ENCODE measurements at regions not wholly inside any gene's neighbourhood (a gene's known extent, or its start where the extent isn't known, plus 50 kb on each side); places are given as distances from the start of the nearest gene placed in this dataset.
"Not testable (repeated sequence)": the region's sequence is repeated elsewhere in the genome, so short reads cannot be mapped to it uniquely, and the experiment has no call there.

- Histone ChIP-seq H3K4me1 (ENCODE audit: insufficient read depth, low read length) (no peaks in the 10 kb centered on the region), H3K27ac (ENCODE audit: low read length) (no peak overlapping the region), H3K27me3 (ENCODE audit: insufficient read depth, low read length) (no peaks in the 10 kb centered on the region), H3K36me3 (ENCODE audit: insufficient read depth, low read depth, low read length) (no peaks in the 10 kb centered on the region), H3K9me3 (ENCODE audit: insufficient read depth, low read depth, low read length) (no peaks in the 10 kb centered on the region), H3K9ac (ENCODE audit: low read depth, low read length) (no peak overlapping the region), H3K4me3 (ENCODE audit: low read length) (no peak overlapping the region)
Measured at GRCh38 chr11:95419915-95420314, 188.9 kb upstream of the SESN3 start.

- no peak overlapping the region for H3K9ac ChIP-seq (ENCODE audit: low read depth, low read length)
Measured at GRCh38 chr11:95418916-95419315, 187.9 kb upstream of the SESN3 start.

GRCh38 chr11:95417832-95418231, 186.8 kb upstream of the SESN3 start:
- Histone ChIP-seq H3K27me3 (ENCODE audit: insufficient read depth, low read length) (no peaks in the 10 kb centered on the region), H3K9me3 (ENCODE audit: insufficient read depth, low read depth, low read length) (no peaks in the 10 kb centered on the region), H3K4me3 (ENCODE audit: low read length) (no peak overlapping the region), H3K4me1 (ENCODE audit: insufficient read depth, low read length) (no peaks in the 10 kb centered on the region; the same call in 1 of the 2 replicates), H3K36me3 (ENCODE audit: insufficient read depth, low read depth, low read length) (no peaks in the 10 kb centered on the region), H3K27ac (ENCODE audit: low read length) (no peak overlapping the region), H3K9ac (ENCODE audit: low read depth, low read length) (no peak overlapping the region)

More at GRCh38 chr11:95418916-95419315, 187.9 kb upstream of the SESN3 start:
- H3K4me1 ChIP-seq (ENCODE audit: insufficient read depth, low read length) = no peaks in the 10 kb centered on the region
- H3K27me3 ChIP-seq (ENCODE audit: insufficient read depth, low read length) = no peaks in the 10 kb centered on the region
- no peak overlapping the region for H3K27ac ChIP-seq (ENCODE audit: low read length)
- no peak overlapping the region for H3K4me3 ChIP-seq (ENCODE audit: low read length)
- no peaks in the 10 kb centered on the region for H3K9me3 ChIP-seq (ENCODE audit: insufficient read depth, low read depth, low read length)
- H3K36me3 ChIP-seq (ENCODE audit: insufficient read depth, low read depth, low read length) = no peaks in the 10 kb centered on the region

GRCh38 chr11:95415837-95416304, 184.9 kb upstream of the SESN3 start:
- H3K9ac ChIP-seq (ENCODE audit: low read depth, low read length) = no peak overlapping the region
- H3K27ac ChIP-seq (ENCODE audit: low read length) = no peak overlapping the region
- H3K36me3 ChIP-seq (ENCODE audit: insufficient read depth, low read depth, low read length) = no peaks in the 10 kb centered on the region
- H3K27me3 ChIP-seq (ENCODE audit: insufficient read depth, low read length) = no peaks in the 10 kb centered on the region
- no peak overlapping the region for H3K4me3 ChIP-seq (ENCODE audit: low read length)
- no peaks in the 10 kb centered on the region for H3K9me3 ChIP-seq (ENCODE audit: insufficient read depth, low read depth, low read length)
- no peaks in the 10 kb centered on the region; the same call in 1 of the 2 replicates for H3K4me1 ChIP-seq (ENCODE audit: insufficient read depth, low read length)

- Histone ChIP-seq H3K27me3 (ENCODE audit: insufficient read depth, low read length) (no peaks in the 10 kb centered on the region), H3K9ac (ENCODE audit: low read depth, low read length) (no peak overlapping the region), H3K4me1 (ENCODE audit: insufficient read depth, low read length) (no peaks in the 10 kb centered on the region; the same call in 1 of the 2 replicates), H3K36me3 (ENCODE audit: insufficient read depth, low read depth, low read length) (no peaks in the 10 kb centered on the region), H3K27ac (ENCODE audit: low read length) (no peak overlapping the region), H3K4me3 (ENCODE audit: low read length) (no peak overlapping the region), H3K9me3 (ENCODE audit: insufficient read depth, low read depth, low read length) (no peaks in the 10 kb centered on the region)
Measured at GRCh38 chr11:95414217-95414616, 183.2 kb upstream of the SESN3 start.

GRCh38 chr11:95413761-95414160, 182.8 kb upstream of the SESN3 start:
- H3K4me3 ChIP-seq (ENCODE audit: low read length) = no peak overlapping the region
- H3K4me1 ChIP-seq (ENCODE audit: insufficient read depth, low read length) = no peaks in the 10 kb centered on the region; the same call in 1 of the 2 replicates
- H3K36me3 ChIP-seq (ENCODE audit: insufficient read depth, low read depth, low read length) = no peaks in the 10 kb centered on the region

GRCh38 chr11:95413021-95413420, 182.0 kb upstream of the SESN3 start:
- Histone ChIP-seq H3K36me3 (ENCODE audit: insufficient read depth, low read depth, low read length) (no peaks in the 10 kb centered on the region), H3K4me1 (ENCODE audit: insufficient read depth, low read length) (no peaks in the 10 kb centered on the region; the same call in 1 of the 2 replicates), H3K27ac (ENCODE audit: low read length) (no peak overlapping the region), H3K27me3 (ENCODE audit: insufficient read depth, low read length) (no peaks in the 10 kb centered on the region), H3K9ac (ENCODE audit: low read depth, low read length) (no peak overlapping the region), H3K9me3 (ENCODE audit: insufficient read depth, low read depth, low read length) (no peaks in the 10 kb centered on the region), H3K4me3 (ENCODE audit: low read length) (no peak overlapping the region)

More at GRCh38 chr11:95413761-95414160, 182.8 kb upstream of the SESN3 start:
- Histone ChIP-seq H3K27ac (ENCODE audit: low read length) (no peak overlapping the region), H3K9me3 (ENCODE audit: insufficient read depth, low read depth, low read length) (no peaks in the 10 kb centered on the region), H3K9ac (ENCODE audit: low read depth, low read length) (no peak overlapping the region), H3K27me3 (ENCODE audit: insufficient read depth, low read length) (no peaks in the 10 kb centered on the region)

- H3K9me3 ChIP-seq (ENCODE audit: insufficient read depth, low read depth, low read length) = no peaks in the 10 kb centered on the region
- no peak overlapping the region for H3K4me3 ChIP-seq (ENCODE audit: low read length)
- H3K27ac ChIP-seq (ENCODE audit: low read length) = no peak overlapping the region
- H3K9ac ChIP-seq (ENCODE audit: low read depth, low read length) = no peak overlapping the region
- no peaks in the 10 kb centered on the region for H3K36me3 ChIP-seq (ENCODE audit: insufficient read depth, low read depth, low read length)
- H3K4me1 ChIP-seq (ENCODE audit: insufficient read depth, low read length) = no peaks in the 10 kb centered on the region; the same call in 1 of the 2 replicates
- no peaks in the 10 kb centered on the region for H3K27me3 ChIP-seq (ENCODE audit: insufficient read depth, low read length)
Measured at GRCh38 chr11:95412074-95412473, 181.1 kb upstream of the SESN3 start.

GRCh38 chr11:95410707-95411106, 179.7 kb upstream of the SESN3 start:
- not testable (repeated sequence) for H3K9ac ChIP-seq (ENCODE audit: low read depth, low read length); H3K36me3 ChIP-seq (ENCODE audit: insufficient read depth, low read depth, low read length); H3K9me3 ChIP-seq (ENCODE audit: insufficient read depth, low read depth, low read length); H3K27me3 ChIP-seq (ENCODE audit: insufficient read depth, low read length); H3K27ac ChIP-seq (ENCODE audit: low read length); H3K4me1 ChIP-seq (ENCODE audit: insufficient read depth, low read length); H3K4me3 ChIP-seq (ENCODE audit: low read length)

GRCh38 chr11:95406271-95406670, 175.3 kb upstream of the SESN3 start:
- Histone ChIP-seq H3K27ac (ENCODE audit: low read length) (no peak overlapping the region), H3K9ac (ENCODE audit: low read depth, low read length) (no peak overlapping the region), H3K36me3 (ENCODE audit: insufficient read depth, low read depth, low read length) (no peaks in the 10 kb centered on the region), H3K9me3 (ENCODE audit: insufficient read depth, low read depth, low read length) (no peaks in the 10 kb centered on the region), H3K27me3 (ENCODE audit: insufficient read depth, low read length) (no peaks in the 10 kb centered on the region), H3K4me3 (ENCODE audit: low read length) (no peak overlapping the region), H3K4me1 (ENCODE audit: insufficient read depth, low read length) (no peaks in the 10 kb centered on the region)

GRCh38 chr11:95404370-95404769, 173.4 kb upstream of the SESN3 start:
- no peaks in the 10 kb centered on the region for H3K4me1 ChIP-seq (ENCODE audit: insufficient read depth, low read length)
- H3K9ac ChIP-seq (ENCODE audit: low read depth, low read length) = no peak overlapping the region
- no peak overlapping the region for H3K27ac ChIP-seq (ENCODE audit: low read length)
- H3K36me3 ChIP-seq (ENCODE audit: insufficient read depth, low read depth, low read length) = no peaks in the 10 kb centered on the region
- H3K9me3 ChIP-seq (ENCODE audit: insufficient read depth, low read depth, low read length) = no peaks in the 10 kb centered on the region
- no peak overlapping the region for H3K4me3 ChIP-seq (ENCODE audit: low read length)
- H3K27me3 ChIP-seq (ENCODE audit: insufficient read depth, low read length) = no peaks in the 10 kb centered on the region

GRCh38 chr11:95398437-95399112, 167.6 kb upstream of the SESN3 start:
- Histone ChIP-seq H3K4me1 (ENCODE audit: insufficient read depth, low read length) (no peaks in the 10 kb centered on the region), H3K36me3 (ENCODE audit: insufficient read depth, low read depth, low read length) (no peaks in the 10 kb centered on the region), H3K9ac (ENCODE audit: low read depth, low read length) (no peak overlapping the region), H3K9me3 (ENCODE audit: insufficient read depth, low read depth, low read length) (no peaks in the 10 kb centered on the region), H3K4me3 (ENCODE audit: low read length) (no peak overlapping the region), H3K27ac (ENCODE audit: low read length) (no peak overlapping the region), H3K27me3 (ENCODE audit: insufficient read depth, low read length) (no peaks in the 10 kb centered on the region)

All from iPS-20b (cell line).